ENCODE measurements at regions not wholly inside any gene's neighbourhood (a gene's known extent, or its start where the extent isn't known, plus 50 kb on each side); places are given as distances from the start of the nearest gene placed in this dataset.

DNA sequence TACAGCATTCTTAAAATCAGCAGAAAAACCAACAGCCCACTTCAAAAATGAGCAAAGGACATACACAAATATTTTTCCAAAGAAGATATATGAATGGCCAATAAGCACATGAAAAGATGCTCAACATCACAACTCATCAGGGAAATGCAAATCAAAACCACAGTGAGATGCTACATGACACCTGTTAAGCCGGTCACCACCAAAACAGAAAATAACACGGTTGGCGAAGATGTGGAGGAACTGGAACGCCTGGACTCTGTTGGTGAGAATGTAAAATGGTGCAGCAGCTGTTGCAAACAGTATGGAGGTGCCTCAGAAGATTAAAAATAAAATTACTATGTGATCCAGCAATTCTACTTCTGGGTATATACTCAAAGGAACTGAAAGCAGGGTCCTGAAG, 184.8 kb downstream of the INHBB start:
- Histone ChIP-seq H3K4me3 (no peak overlapping the region), H3K4me1 (peaks cover 31% of the 10 kb centered on the region), H3K27me3 (ENCODE audit: low read depth) (peaks cover 4% of the 10 kb centered on the region), H3K36me3 (no peaks in the 10 kb centered on the region), H3K27ac (replicated peaks) (no peak overlapping the region), H3K9me3 (replicated peaks) (peaks cover 8% of the 10 kb centered on the region)
- no peak for DNase-seq
- TF ChIP-seq CTCF (IDR thresholded peaks at IDR 0.05; ENCODE audit: borderline replicate concordance): no peak
- intact Hi-C loops (cut with micrococcal nuclease): no loop called here

GRCh38 chr2:120531365-120531764, 185.4 kb downstream of the INHBB start:
- no peak for DNase-seq
- H3K36me3 ChIP-seq: no peaks in the 10 kb centered on the region
- no peak overlapping the region for H3K4me3 ChIP-seq
- intact Hi-C loops (cut with micrococcal nuclease): no loop called here
- TF ChIP-seq CTCF (IDR thresholded peaks at IDR 0.05; ENCODE audit: borderline replicate concordance): no peak
- H3K27me3 ChIP-seq (ENCODE audit: low read depth): peaks cover 4% of the 10 kb centered on the region
- H3K27ac ChIP-seq (replicated peaks): no peak overlapping the region
- H3K9me3 ChIP-seq (replicated peaks): peaks cover 8% of the 10 kb centered on the region
- peaks cover 29% of the 10 kb centered on the region for H3K4me1 ChIP-seq

DNA sequence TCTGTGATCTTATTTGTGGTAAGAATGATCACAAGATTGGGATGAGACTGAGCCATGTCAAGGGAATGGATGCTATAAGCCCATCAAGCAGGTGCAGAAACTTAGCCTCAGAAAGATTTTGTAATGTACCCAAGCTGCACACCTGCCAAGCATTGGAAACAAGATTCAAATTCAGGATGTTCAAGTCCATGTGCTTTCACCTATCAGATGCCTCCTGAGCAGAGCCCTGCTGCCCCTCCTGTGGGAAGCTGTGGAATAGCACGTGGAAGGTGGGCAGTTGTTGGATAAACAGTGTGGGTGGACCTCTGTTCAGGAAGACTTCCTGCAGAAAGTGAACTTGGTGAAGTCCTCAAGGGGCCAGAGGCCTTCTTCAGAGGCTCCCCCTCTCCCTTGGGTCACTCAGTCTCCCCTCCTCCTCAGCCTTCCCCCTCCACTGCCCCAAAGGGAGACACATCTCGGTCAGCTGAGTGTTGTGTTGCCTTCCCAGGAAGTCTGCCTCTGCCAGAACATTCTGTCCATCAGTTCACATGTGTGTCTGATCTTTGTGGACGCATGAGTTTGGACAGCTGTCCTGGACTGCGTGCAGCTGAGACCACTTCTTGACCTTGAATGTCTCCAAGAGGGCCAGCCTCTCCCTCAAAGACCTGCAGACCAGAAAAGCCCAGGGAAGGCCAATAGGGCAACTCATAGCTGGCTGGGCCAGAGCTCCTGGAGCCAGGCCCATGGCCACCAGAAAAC, 186.1 kb downstream of the INHBB start:
- Histone ChIP-seq H3K4me1 (peaks cover 25% of the 10 kb centered on the region), H3K4me3 (no peak overlapping the region), H3K36me3 (no peaks in the 10 kb centered on the region), H3K27ac (replicated peaks) (peak overlapping the region; percentile 50), H3K27me3 (ENCODE audit: low read depth) (peaks cover 4% of the 10 kb centered on the region), H3K9me3 (replicated peaks) (peaks cover 8% of the 10 kb centered on the region)
- intact Hi-C loops (cut with micrococcal nuclease): no loop called here
- TF ChIP-seq CTCF (IDR thresholded peaks at IDR 0.05; ENCODE audit: borderline replicate concordance): no peak
- no peak for DNase-seq

GRCh38 chr2:120533625-120534024, 187.7 kb downstream of the INHBB start:
- H3K4me3 ChIP-seq: no peak overlapping the region
- H3K27ac ChIP-seq (replicated peaks): no peak overlapping the region
- DNase-seq: no peak
- TF ChIP-seq CTCF (IDR thresholded peaks at IDR 0.05; ENCODE audit: borderline replicate concordance): no peak
- H3K27me3 ChIP-seq (ENCODE audit: low read depth): peaks cover 4% of the 10 kb centered on the region
- H3K36me3 ChIP-seq: no peaks in the 10 kb centered on the region
- peaks cover 21% of the 10 kb centered on the region for H3K4me1 ChIP-seq
- peaks cover 8% of the 10 kb centered on the region for H3K9me3 ChIP-seq (replicated peaks)
- intact Hi-C loops (cut with micrococcal nuclease): no loop called here

DNA sequence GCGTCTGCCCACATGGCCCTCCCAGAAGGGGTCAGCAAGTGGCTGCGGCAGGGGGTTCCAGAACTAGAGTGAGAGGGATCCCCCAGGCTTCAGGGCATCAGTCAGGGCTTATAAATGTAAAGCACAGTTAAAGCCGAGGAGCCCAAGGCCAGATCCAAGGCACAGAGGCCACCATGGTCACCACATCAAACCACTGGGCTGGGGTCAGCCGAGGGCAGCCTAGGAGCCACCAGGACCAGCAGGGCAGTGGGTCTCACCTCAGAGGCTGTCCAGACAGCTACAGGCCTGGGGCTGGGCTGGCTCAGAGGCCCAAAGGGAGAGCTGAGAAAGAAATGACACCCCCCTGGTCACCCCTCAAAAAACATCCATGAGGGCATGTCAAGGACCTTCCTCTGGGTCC, 188.5 kb downstream of the INHBB start:
- DNase-seq: no peak
- Histone ChIP-seq H3K27me3 (ENCODE audit: low read depth) (peaks cover 4% of the 10 kb centered on the region), H3K27ac (replicated peaks) (no peak overlapping the region), H3K4me3 (no peak overlapping the region), H3K36me3 (no peaks in the 10 kb centered on the region), H3K4me1 (peaks cover 29% of the 10 kb centered on the region), H3K9me3 (replicated peaks) (peaks cover 8% of the 10 kb centered on the region)
- intact Hi-C loops (cut with micrococcal nuclease): no loop called here
- no peak for TF ChIP-seq CTCF (IDR thresholded peaks at IDR 0.05; ENCODE audit: borderline replicate concordance)

Measured in left ventricle myocardium inferior (tissue), 1 donor.